ENCODE measurements at regions not wholly inside any gene's neighbourhood (a gene's known extent, or its start where the extent isn't known, plus 50 kb on each side); places are given as distances from the start of the nearest gene placed in this dataset.

DNA sequence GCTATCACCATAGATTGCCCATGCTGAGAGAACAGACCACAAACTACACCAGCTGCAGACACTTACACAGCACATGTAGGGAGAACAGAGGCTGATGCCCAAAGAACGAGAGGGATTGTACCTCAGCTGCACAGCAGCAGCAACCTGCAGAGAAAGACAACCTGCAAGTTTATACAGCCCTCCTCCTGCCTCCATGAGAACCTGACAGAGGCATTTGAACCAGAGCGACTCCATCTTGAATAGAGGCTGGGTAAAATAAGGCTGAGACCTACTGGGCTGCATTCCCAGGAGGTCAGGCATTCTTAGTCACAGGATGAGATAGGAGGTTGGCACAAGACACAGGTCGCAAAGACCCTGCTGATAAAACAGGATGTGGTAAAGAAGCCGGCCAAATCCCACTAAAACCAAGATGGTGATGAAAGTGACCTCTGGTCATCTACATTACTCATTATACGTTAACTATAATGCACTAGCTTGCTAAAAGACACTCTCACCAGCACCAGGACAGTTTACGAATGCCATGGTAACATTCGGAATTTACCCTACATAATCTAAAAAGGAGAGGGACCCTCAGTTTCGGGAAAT, 262.4 kb upstream of the HMGA2 start:
- Histone ChIP-seq H3K9me3 (ENCODE audit: insufficient read depth, low read length) (no peaks in the 10 kb centered on the region), H3K9ac (ENCODE audit: low read length) (no peak overlapping the region), H3K4me3 (ENCODE audit: insufficient read depth, low read length, poor library complexity, severe bottlenecking) (no peak overlapping the region), H3K79me2 (ENCODE audit: insufficient read depth, low read length) (no peaks in the 10 kb centered on the region), H2AFZ (ENCODE audit: low read depth, low read length, severe bottlenecking) (no peak overlapping the region), H3F3A (ENCODE audit: insufficient read depth) (no peaks in the 10 kb centered on the region), H4K20me1 (ENCODE audit: low read depth, low read length) (no peaks in the 10 kb centered on the region), H3K9me2 (replicated peaks; ENCODE audit: insufficient read depth, low read length) (no peaks in the 10 kb centered on the region), H3K4me2 (ENCODE audit: low read depth, low read length, poor library complexity, severe bottlenecking) (no peak overlapping the region), H3K36me3 (ENCODE audit: low read length) (no peaks in the 10 kb centered on the region), H3K27me3 (ENCODE audit: low read length) (no peaks in the 10 kb centered on the region; the same call in 1 of the 2 replicates), H3K27ac (ENCODE audit: low read depth, low read length) (no peak overlapping the region)
- TF ChIP-seq, protein P1, sequence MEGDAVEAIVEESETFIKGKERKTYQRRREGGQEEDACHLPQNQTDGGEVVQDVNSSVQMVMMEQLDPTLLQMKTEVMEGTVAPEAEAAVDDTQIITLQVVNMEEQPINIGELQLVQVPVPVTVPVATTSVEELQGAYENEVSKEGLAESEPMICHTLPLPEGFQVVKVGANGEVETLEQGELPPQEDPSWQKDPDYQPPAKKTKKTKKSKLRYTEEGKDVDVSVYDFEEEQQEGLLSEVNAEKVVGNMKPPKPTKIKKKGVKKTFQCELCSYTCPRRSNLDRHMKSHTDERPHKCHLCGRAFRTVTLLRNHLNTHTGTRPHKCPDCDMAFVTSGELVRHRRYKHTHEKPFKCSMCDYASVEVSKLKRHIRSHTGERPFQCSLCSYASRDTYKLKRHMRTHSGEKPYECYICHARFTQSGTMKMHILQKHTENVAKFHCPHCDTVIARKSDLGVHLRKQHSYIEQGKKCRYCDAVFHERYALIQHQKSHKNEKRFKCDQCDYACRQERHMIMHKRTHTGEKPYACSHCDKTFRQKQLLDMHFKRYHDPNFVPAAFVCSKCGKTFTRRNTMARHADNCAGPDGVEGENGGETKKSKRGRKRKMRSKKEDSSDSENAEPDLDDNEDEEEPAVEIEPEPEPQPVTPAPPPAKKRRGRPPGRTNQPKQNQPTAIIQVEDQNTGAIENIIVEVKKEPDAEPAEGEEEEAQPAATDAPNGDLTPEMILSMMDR (IDR thresholded peaks at IDR 0.05; ENCODE audit: insufficient read depth, low read length, poor library complexity, severe bottlenecking), result no peak
- no peak for TF ChIP-seq EZH2phosphoT487 (conservative IDR thresholded peaks at IDR 0.05; ENCODE audit: low read length)

DNA sequence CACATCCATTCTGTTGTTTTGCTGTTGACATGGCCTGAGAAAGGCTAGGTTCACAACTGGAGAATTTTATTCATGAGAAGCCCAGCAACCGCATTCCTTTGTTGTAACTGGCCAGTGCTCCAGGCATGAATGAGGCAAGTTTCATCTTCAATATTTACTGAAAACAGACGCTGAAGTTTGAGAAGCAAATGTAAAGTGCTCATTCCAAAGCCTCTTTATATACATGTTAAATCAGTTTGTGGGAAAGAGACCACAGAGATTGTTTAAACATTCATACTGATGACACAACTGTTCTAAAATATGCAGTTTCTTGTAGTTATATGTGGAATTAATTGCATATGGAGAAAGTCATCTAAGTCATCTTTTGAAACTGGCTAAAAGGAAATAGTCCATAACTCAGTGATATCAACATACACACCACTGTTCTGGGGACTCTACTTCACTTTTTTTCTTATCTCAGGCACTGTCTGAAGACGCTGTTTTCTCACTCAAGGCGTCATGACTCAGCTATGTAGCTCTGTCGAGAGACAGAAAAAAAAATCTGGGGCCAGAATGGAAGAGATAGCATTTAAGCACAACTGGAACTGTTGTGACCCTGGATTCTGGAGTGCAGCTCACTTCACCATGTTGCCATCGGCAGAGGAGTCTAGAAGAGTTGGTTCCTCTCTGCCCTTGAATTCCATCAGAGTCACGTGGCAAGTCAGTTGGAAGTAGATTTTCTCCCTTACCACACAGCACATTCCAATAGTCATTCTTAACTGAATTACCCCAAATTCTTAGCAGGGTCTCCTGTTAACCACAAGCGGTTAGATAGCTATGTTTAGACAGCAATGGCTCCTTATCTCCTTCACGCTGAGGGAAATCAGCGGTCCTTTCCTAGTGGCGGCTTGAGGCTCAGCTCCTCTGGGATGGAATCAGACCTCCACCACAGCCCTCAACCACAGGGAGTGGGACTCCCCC, 258.4 kb upstream of the HMGA2 start:
- H3K27ac ChIP-seq (ENCODE audit: low read depth, low read length), result no peak overlapping the region
- H3K9me2 ChIP-seq (replicated peaks; ENCODE audit: insufficient read depth, low read length), result no peaks in the 10 kb centered on the region
- no peaks in the 10 kb centered on the region; the same call in 1 of the 2 replicates for H3K27me3 ChIP-seq (ENCODE audit: low read length)
- H3K9me3 ChIP-seq (ENCODE audit: insufficient read depth, low read length), result no peaks in the 10 kb centered on the region
- no peaks in the 10 kb centered on the region for H3F3A ChIP-seq (ENCODE audit: insufficient read depth)
- no peak overlapping the region for H3K4me3 ChIP-seq (ENCODE audit: insufficient read depth, low read length, poor library complexity, severe bottlenecking)
- TF ChIP-seq EZH2phosphoT487 (conservative IDR thresholded peaks at IDR 0.05; ENCODE audit: low read length), result no peak
- TF ChIP-seq, protein P1 (IDR thresholded peaks at IDR 0.05; ENCODE audit: insufficient read depth, low read length, poor library complexity, severe bottlenecking), result no peak
- no peaks in the 10 kb centered on the region for H4K20me1 ChIP-seq (ENCODE audit: low read depth, low read length)
- no peaks in the 10 kb centered on the region for H3K36me3 ChIP-seq (ENCODE audit: low read length)
- H3K9ac ChIP-seq (ENCODE audit: low read length), result no peak overlapping the region
- no peak overlapping the region for H2AFZ ChIP-seq (ENCODE audit: low read depth, low read length, severe bottlenecking)
- no peaks in the 10 kb centered on the region for H3K79me2 ChIP-seq (ENCODE audit: insufficient read depth, low read length)
- H3K4me2 ChIP-seq (ENCODE audit: low read depth, low read length, poor library complexity, severe bottlenecking), result no peak overlapping the region

DNA sequence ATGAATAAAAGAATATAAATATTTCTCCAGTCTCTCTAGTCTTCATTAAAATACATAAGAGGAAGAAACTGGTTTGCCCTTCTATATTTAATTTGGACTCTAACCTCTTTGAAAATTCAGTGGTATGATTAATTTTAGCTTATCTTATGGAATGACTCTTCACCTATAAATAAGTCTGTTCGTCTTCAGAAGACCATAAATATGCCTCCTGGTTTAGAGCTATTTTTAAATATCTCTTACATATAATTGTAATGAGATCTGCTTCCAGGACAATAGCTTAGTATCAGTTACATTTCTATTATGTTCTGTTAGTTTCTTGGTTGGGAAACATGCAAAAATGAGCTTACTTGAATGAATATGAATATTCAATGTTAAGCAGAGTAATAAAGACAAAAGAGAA, 257.5 kb upstream of the HMGA2 start:
- H3K36me3 ChIP-seq (ENCODE audit: low read length), result no peaks in the 10 kb centered on the region
- no peaks in the 10 kb centered on the region; the same call in 1 of the 2 replicates for H3K27me3 ChIP-seq (ENCODE audit: low read length)
- no peak overlapping the region for H3K27ac ChIP-seq (ENCODE audit: low read depth, low read length)
- H3K4me3 ChIP-seq (ENCODE audit: insufficient read depth, low read length, poor library complexity, severe bottlenecking), result no peak overlapping the region
- no peaks in the 10 kb centered on the region for H3K9me2 ChIP-seq (replicated peaks; ENCODE audit: insufficient read depth, low read length)
- H3K79me2 ChIP-seq (ENCODE audit: insufficient read depth, low read length), result no peaks in the 10 kb centered on the region
- H3K9me3 ChIP-seq (ENCODE audit: insufficient read depth, low read length), result no peaks in the 10 kb centered on the region
- no peak overlapping the region for H3K9ac ChIP-seq (ENCODE audit: low read length)
- no peak overlapping the region for H3K4me2 ChIP-seq (ENCODE audit: low read depth, low read length, poor library complexity, severe bottlenecking)
- no peaks in the 10 kb centered on the region for H3F3A ChIP-seq (ENCODE audit: insufficient read depth)
- TF ChIP-seq, protein P1 (IDR thresholded peaks at IDR 0.05; ENCODE audit: insufficient read depth, low read length, poor library complexity, severe bottlenecking), result no peak
- no peak for TF ChIP-seq EZH2phosphoT487 (conservative IDR thresholded peaks at IDR 0.05; ENCODE audit: low read length)
- H4K20me1 ChIP-seq (ENCODE audit: low read depth, low read length), result no peaks in the 10 kb centered on the region
- H2AFZ ChIP-seq (ENCODE audit: low read depth, low read length, severe bottlenecking), result no peak overlapping the region
